Suprapubic skin (tissue), 4 donors: ENCODE measurements at regions not wholly inside any gene's neighbourhood (a gene's known extent, or its start where the extent isn't known, plus 50 kb on each side); places are given as distances from the start of the nearest gene placed in this dataset.

Source experiments
- EP300 ChIP-seq: sonication (generic); formaldehyde crosslinking; IDR thresholded peaks from one replicate; pipeline ENCODE4 v1.6.1; 2017; ENCODE audit warnings: antibody characterized with exemption
- POLR2AphosphoS5 ChIP-seq, 3 donors: sonication (generic); formaldehyde crosslinking; IDR thresholded peaks; one replicate each; pipeline ENCODE4 v1.6.1; 2017; ENCODE audit warnings: antibody characterized with exemption in 3 of 3
- TF ChIP-seq, protein P1 (sequence below), 2 donors: fragments of 200-600 bp in 1 of 2; fragments of 450-650 bp in 1 of 2; sonication (generic) in 1 of 2; IDR thresholded peaks; one replicate each; pipeline ENCODE4 v1.5.1; 2016 to 2019; ENCODE audit warnings: antibody characterized with exemption in 2 of 2, mild to moderate bottlenecking in 1 of 2, moderate library complexity in 1 of 2

GRCh38 chr7:80359029-80359428, 152.8 kb downstream of the GNAT3 start:
- TF ChIP-seq, protein P1, sequence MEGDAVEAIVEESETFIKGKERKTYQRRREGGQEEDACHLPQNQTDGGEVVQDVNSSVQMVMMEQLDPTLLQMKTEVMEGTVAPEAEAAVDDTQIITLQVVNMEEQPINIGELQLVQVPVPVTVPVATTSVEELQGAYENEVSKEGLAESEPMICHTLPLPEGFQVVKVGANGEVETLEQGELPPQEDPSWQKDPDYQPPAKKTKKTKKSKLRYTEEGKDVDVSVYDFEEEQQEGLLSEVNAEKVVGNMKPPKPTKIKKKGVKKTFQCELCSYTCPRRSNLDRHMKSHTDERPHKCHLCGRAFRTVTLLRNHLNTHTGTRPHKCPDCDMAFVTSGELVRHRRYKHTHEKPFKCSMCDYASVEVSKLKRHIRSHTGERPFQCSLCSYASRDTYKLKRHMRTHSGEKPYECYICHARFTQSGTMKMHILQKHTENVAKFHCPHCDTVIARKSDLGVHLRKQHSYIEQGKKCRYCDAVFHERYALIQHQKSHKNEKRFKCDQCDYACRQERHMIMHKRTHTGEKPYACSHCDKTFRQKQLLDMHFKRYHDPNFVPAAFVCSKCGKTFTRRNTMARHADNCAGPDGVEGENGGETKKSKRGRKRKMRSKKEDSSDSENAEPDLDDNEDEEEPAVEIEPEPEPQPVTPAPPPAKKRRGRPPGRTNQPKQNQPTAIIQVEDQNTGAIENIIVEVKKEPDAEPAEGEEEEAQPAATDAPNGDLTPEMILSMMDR (IDR thresholded peaks at IDR 0.05) = no peak
- TF ChIP-seq POLR2AphosphoS5 (IDR thresholded peaks at IDR 0.05) (no peak), EP300 (no peak)
